ENCODE measurements at regions not wholly inside any gene's neighbourhood (a gene's known extent, or its start where the extent isn't known, plus 50 kb on each side); places are given as distances from the start of the nearest gene placed in this dataset.

- Histone ChIP-seq H3K4me2 (ENCODE audit: low read length) (no peak overlapping the region), H3K4me3 (replicated peaks in 1 of 2; ENCODE audit: low read depth in 1 of 2, low read length in 2 of 2) (no peak overlapping the region), H3K36me3 (ENCODE audit: control insufficient read depth in 1 of 2, insufficient read depth in 2 of 2, low read length in 2 of 2) (no peaks in the 10 kb centered on the region), H3K9ac (ENCODE audit: low read length) (no peak overlapping the region), H3K27ac (ENCODE audit: low read depth, low read length) (no peak overlapping the region), H3K9me3 (ENCODE audit: control insufficient read depth in 1 of 2, insufficient read depth in 1 of 2, low read depth in 1 of 2, low read length in 2 of 2) (peaks cover 7 to 10% of the 10 kb centered on the region in 2 experiments; a peak in 2 of 4 replicates), H3K27me3 (ENCODE audit: insufficient read depth, low read length) (no peaks in the 10 kb centered on the region), H4K20me1 (ENCODE audit: insufficient read depth) (no peaks in the 10 kb centered on the region), H3K79me2 (ENCODE audit: insufficient read depth, low read length) (no peaks in the 10 kb centered on the region), H3K4me1 (ENCODE audit: control insufficient read depth in 1 of 2, insufficient read depth in 2 of 2, low read length in 2 of 2) (no peaks in the 10 kb centered on the region), H3K9me2 (ENCODE audit: insufficient read depth) (no peaks in the 10 kb centered on the region), H2AFZ (ENCODE audit: low read depth, low read length, poor library complexity, severe bottlenecking) (no peak overlapping the region)
- ATAC-seq, result no peak
- BruUV-seq (replicated peaks), result no TSS peak
- POLR2A ChIA-PET, result no interaction called here
- RAD21 ChIA-PET (ENCODE audit: low non-redundant PET in 1 of 2, low total read pairs in 2 of 2, uncharacterized antibody in 2 of 2, unreplicated experiment in 2 of 2), result no interaction called here
- intact Hi-C loops (cut with micrococcal nuclease), result no loop called here
- no peak for DNase-seq (ENCODE audit: low read depth, low spot score)
- TF ChIP-seq SIN3A (IDR thresholded peaks at IDR 0.05; ENCODE audit: low read depth) (no peak), CEBPB (IDR thresholded peaks at IDR 0.05; ENCODE audit: low read depth) (no peak), REST (IDR thresholded peaks at IDR 0.05; ENCODE audit: low read depth) (no peak), ELF1 (IDR thresholded peaks at IDR 0.05; ENCODE audit: borderline replicate concordance, low read depth) (no peak), POLR2AphosphoS5 (IDR thresholded peaks at IDR 0.05; ENCODE audit: low read depth, low read length) (no peak), RAD21 (IDR thresholded peaks at IDR 0.05; ENCODE audit: low read depth) (no peak), POLR2A (IDR thresholded peaks at IDR 0.05; ENCODE audit: borderline replicate concordance, extremely low read depth, insufficient read depth, insufficient read length) (no peak), FOSL1 (IDR thresholded peaks at IDR 0.05; ENCODE audit: low read depth) (no peak), SP1 (IDR thresholded peaks at IDR 0.05; ENCODE audit: low read depth) (no peak), CBX3 (IDR thresholded peaks at IDR 0.05; ENCODE audit: low read depth) (no peak), MAX (IDR thresholded peaks at IDR 0.05) (no peak), EZH2 (IDR thresholded peaks at IDR 0.05) (no peak), YY1 (IDR thresholded peaks at IDR 0.05; ENCODE audit: extremely low read depth, insufficient replicate concordance, low read depth, low read length) (no peak), ZNF274 (IDR thresholded peaks at IDR 0.05; ENCODE audit: low read depth, low read length) (no peak), JUND (IDR thresholded peaks at IDR 0.05) (no peak), EZH2phosphoT487 (IDR thresholded peaks at IDR 0.05; ENCODE audit: borderline replicate concordance) (no peak), SRF (IDR thresholded peaks at IDR 0.05; ENCODE audit: low read depth) (no peak)
- TF ChIP-seq, protein P1, sequence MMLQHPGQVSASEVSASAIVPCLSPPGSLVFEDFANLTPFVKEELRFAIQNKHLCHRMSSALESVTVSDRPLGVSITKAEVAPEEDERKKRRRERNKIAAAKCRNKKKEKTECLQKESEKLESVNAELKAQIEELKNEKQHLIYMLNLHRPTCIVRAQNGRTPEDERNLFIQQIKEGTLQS (IDR thresholded peaks at IDR 0.05), result no peak
- TF ChIP-seq, protein P2, sequence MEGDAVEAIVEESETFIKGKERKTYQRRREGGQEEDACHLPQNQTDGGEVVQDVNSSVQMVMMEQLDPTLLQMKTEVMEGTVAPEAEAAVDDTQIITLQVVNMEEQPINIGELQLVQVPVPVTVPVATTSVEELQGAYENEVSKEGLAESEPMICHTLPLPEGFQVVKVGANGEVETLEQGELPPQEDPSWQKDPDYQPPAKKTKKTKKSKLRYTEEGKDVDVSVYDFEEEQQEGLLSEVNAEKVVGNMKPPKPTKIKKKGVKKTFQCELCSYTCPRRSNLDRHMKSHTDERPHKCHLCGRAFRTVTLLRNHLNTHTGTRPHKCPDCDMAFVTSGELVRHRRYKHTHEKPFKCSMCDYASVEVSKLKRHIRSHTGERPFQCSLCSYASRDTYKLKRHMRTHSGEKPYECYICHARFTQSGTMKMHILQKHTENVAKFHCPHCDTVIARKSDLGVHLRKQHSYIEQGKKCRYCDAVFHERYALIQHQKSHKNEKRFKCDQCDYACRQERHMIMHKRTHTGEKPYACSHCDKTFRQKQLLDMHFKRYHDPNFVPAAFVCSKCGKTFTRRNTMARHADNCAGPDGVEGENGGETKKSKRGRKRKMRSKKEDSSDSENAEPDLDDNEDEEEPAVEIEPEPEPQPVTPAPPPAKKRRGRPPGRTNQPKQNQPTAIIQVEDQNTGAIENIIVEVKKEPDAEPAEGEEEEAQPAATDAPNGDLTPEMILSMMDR (IDR thresholded peaks at IDR 0.05 in 2 of 3, conservative IDR thresholded peaks at IDR 0.05 in 1 of 3; ENCODE audit: borderline replicate concordance in 1 of 3, insufficient read depth in 1 of 3, low read depth in 2 of 3, low read length in 2 of 3), result no peak
- CTCF ChIA-PET, result no interaction called here
Measured at GRCh38 chr3:21952856-21953255, 201.8 kb upstream of the ZNF385D start.
